ENCODE measurements at regions not wholly inside any gene's neighbourhood (a gene's known extent, or its start where the extent isn't known, plus 50 kb on each side); places are given as distances from the start of the nearest gene placed in this dataset.

DNA sequence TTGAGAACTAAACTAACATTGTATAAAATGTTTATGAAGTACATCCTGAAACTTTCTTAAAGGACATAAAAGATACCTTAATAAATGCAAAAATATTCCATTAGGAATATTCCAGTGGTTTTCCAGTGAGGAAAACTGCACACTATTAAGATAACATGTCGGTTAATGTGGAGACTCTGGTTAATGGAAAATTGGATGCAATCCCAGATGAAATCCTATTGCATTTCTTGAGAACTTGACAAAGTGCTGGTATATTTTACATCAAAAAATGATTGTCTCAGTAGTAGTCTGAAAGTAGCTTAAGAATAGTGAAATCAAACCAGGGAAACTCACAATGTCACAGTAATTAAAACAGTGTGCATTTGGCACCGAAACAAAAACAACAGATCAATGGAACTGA, 202.5 kb upstream of the MON1B start:
- TF ChIP-seq POLR2AphosphoS5 (IDR thresholded peaks at IDR 0.05; ENCODE audit: low read depth, low read length) (no peak), TAF1 (IDR thresholded peaks at IDR 0.05; ENCODE audit: borderline replicate concordance, low read depth, low read length) (no peak)
